ENCODE measurements at regions not wholly inside any gene's neighbourhood (a gene's known extent, or its start where the extent isn't known, plus 50 kb on each side); places are given as distances from the start of the nearest gene placed in this dataset.
A peak's percentile ranks its signal among the peaks of the same experiment; 100 is the strongest.

GRCh38 chr3:110779581-110779980, 292.0 kb upstream of the NECTIN3 start:
- no peak for DNase-seq (ENCODE audit: low read depth in 4 of 4, low spot score in 1 of 4)

GRCh38 chr3:110783541-110783940, 288.1 kb upstream of the NECTIN3 start:
- DNase-seq (ENCODE audit: low read depth in 4 of 4, low spot score in 1 of 4) = no peak

GRCh38 chr3:110788794-110789193, 282.8 kb upstream of the NECTIN3 start:
- DNase-seq (ENCODE audit: low read depth in 4 of 4, low spot score in 1 of 4) = no peak

- no peak for DNase-seq (ENCODE audit: low read depth in 4 of 4, low spot score in 1 of 4)
Measured at GRCh38 chr3:110789315-110789714, 282.3 kb upstream of the NECTIN3 start.

GRCh38 chr3:110790631-110791030, 281.0 kb upstream of the NECTIN3 start:
- DNase-seq (ENCODE audit: low read depth in 4 of 4, low spot score in 1 of 4) = no peak

GRCh38 chr3:110791995-110792686, 279.5 kb upstream of the NECTIN3 start:
- no peak for DNase-seq (ENCODE audit: low read depth in 4 of 4, low spot score in 1 of 4)

GRCh38 chr3:110793611-110794010, 278.0 kb upstream of the NECTIN3 start:
- no peak for DNase-seq (ENCODE audit: low read depth in 4 of 4, low spot score in 1 of 4)

GRCh38 chr3:110795163-110795562, 276.5 kb upstream of the NECTIN3 start:
- no peak for DNase-seq (ENCODE audit: low read depth in 4 of 4, low spot score in 1 of 4)

- DNase-seq (ENCODE audit: low read depth in 4 of 4, low spot score in 1 of 4) = no peak
Measured at GRCh38 chr3:110799271-110799670, 272.3 kb upstream of the NECTIN3 start.

- DNase-seq (ENCODE audit: low read depth in 4 of 4, low spot score in 1 of 4) = no peak
Measured at GRCh38 chr3:110804856-110805255, 266.8 kb upstream of the NECTIN3 start.

GRCh38 chr3:110806924-110807323, 264.7 kb upstream of the NECTIN3 start:
- DNase-seq (ENCODE audit: low read depth in 4 of 4, low spot score in 1 of 4) = no peak

GRCh38 chr3:110808630-110809029, 263.0 kb upstream of the NECTIN3 start:
- no peak for DNase-seq (ENCODE audit: low read depth in 4 of 4, low spot score in 1 of 4)

GRCh38 chr3:110810356-110810755, 261.3 kb upstream of the NECTIN3 start:
- no peak for DNase-seq (ENCODE audit: low read depth in 4 of 4, low spot score in 1 of 4)

GRCh38 chr3:110811050-110811449, 260.6 kb upstream of the NECTIN3 start:
- no peak for DNase-seq (ENCODE audit: low read depth in 4 of 4, low spot score in 1 of 4)

GRCh38 chr3:110813541-110813940, 258.1 kb upstream of the NECTIN3 start:
- DNase-seq (ENCODE audit: low read depth in 4 of 4, low spot score in 1 of 4) = no peak

GRCh38 chr3:110814170-110815007, 257.2 kb upstream of the NECTIN3 start:
- peak in 1 of 4 experiments; percentile 2 for DNase-seq (ENCODE audit: low read depth in 4 of 4, low spot score in 1 of 4)

GRCh38 chr3:110815008-110815583, 256.5 kb upstream of the NECTIN3 start:
- no peak for DNase-seq (ENCODE audit: low read depth in 4 of 4, low spot score in 1 of 4)

- no peak for DNase-seq (ENCODE audit: low read depth in 4 of 4, low spot score in 1 of 4)
Measured at GRCh38 chr3:110816008-110816407, 255.6 kb upstream of the NECTIN3 start.

- DNase-seq (ENCODE audit: low read depth in 4 of 4, low spot score in 1 of 4) = no peak
Measured at GRCh38 chr3:110821586-110821985, 250.0 kb upstream of the NECTIN3 start.

- DNase-seq (ENCODE audit: low read depth in 4 of 4, low spot score in 1 of 4) = no peak
Measured at GRCh38 chr3:110822971-110823370, 248.6 kb upstream of the NECTIN3 start.

- DNase-seq (ENCODE audit: low read depth in 4 of 4, low spot score in 1 of 4) = no peak
Measured at GRCh38 chr3:110846971-110847370, 224.6 kb upstream of the NECTIN3 start.

- DNase-seq (ENCODE audit: low read depth in 4 of 4, low spot score in 1 of 4) = no peak
Measured at GRCh38 chr3:110849064-110849463, 222.6 kb upstream of the NECTIN3 start.
